SK-N-SH (cell line): ENCODE measurements at regions not wholly inside any gene's neighbourhood (a gene's known extent, or its start where the extent isn't known, plus 50 kb on each side); places are given as distances from the start of the nearest gene placed in this dataset.

Experiments used
- CTCF ChIA-PET: fragments of 300-600, 350-600 bp; formaldehyde crosslinking; extraction: SDS; loops from one replicate; lab custom pipeline; 2021; lab: Yijun Ruan, JAX
- POLR2A ChIA-PET: fragments of 350-600 bp; sonication (Branson Sonifier 250); formaldehyde crosslinking; extraction: SDS; loops from one replicate; lab custom pipeline; 2020; ENCODE audit warnings: antibody characterized with exemption, inconsistent platforms; lab: Yijun Ruan, JAX
- DNase-seq: peaks from one replicate; pipeline ENCODE4 v3.0.0; 2012
- H2AFZ ChIP-seq: fragments of 200-600 bp; sonication (generic); 2 replicates; pipeline ENCODE4 v1.8.1; 2016; ENCODE audit warnings: antibody characterized with exemption, mild to moderate bottlenecking, low read depth
- H3F3A ChIP-seq: fragments of 200-600 bp; sonication (generic); replicated peaks from 2 replicates; pipeline ENCODE3; 2016; ENCODE audit warnings: antibody characterized with exemption, mild to moderate bottlenecking; ENCODE audit not compliant: insufficient read depth
- H3K27ac ChIP-seq, 2 experiments: fragments of 200-500 bp in 1 of 2; fragments of 200-600 bp in 1 of 2; sonication (Bioruptor generic) in 1 of 2; sonication (generic), shearing (Covaris generic) in 1 of 2; 2 replicates each; pipeline versions ENCODE4 v1.5.1 to v1.6.1; 2014 to 2016; ENCODE audit warnings: low read depth in 2 of 2, inconsistent platforms in 1 of 2, low read length in 1 of 2, mild to moderate bottlenecking in 1 of 2, mixed read lengths in 1 of 2
- H3K27me3 ChIP-seq: fragments of 200-600 bp; sonication (generic), shearing (Covaris generic); 2 replicates; pipeline ENCODE4 v1.6.1; 2016; ENCODE audit warnings: mixed run types; ENCODE audit not compliant: insufficient read depth
- H3K36me3 ChIP-seq, 2 experiments: fragments of 200-500 bp in 1 of 2; fragments of 200-600 bp in 1 of 2; sonication (Bioruptor generic) in 1 of 2; sonication (generic) in 1 of 2; replicated peaks in 1 of 2; 2 replicates each; pipeline versions ENCODE3 to v1.5.1; 2014 to 2016; ENCODE audit warnings: low read length in 1 of 2, mild to moderate bottlenecking in 1 of 2; ENCODE audit not compliant: insufficient read depth in 2 of 2, control insufficient read depth in 1 of 2
- H3K4me1 ChIP-seq, 2 experiments: fragments of 200-500 bp in 1 of 2; fragments of 200-600 bp in 1 of 2; sonication (Bioruptor generic) in 1 of 2; sonication (generic), shearing (Covaris generic) in 1 of 2; 2 replicates each; pipeline versions ENCODE4 v1.5.1 to v1.6.1; 2014 to 2016; ENCODE audit warnings: low read depth in 1 of 2, low read length in 1 of 2, mixed run types in 1 of 2; ENCODE audit not compliant: insufficient read depth in 2 of 2, control insufficient read depth in 1 of 2
- H3K4me2 ChIP-seq: fragments of 200-600 bp; sonication (generic), shearing (Covaris generic); 2 replicates; pipeline ENCODE4 v1.6.1; 2017; ENCODE audit warnings: mixed run types
- H3K4me3 ChIP-seq, 2 experiments: fragments of 200-500 bp in 1 of 2; fragments of 200-600 bp in 1 of 2; sonication (Bioruptor generic) in 1 of 2; sonication (generic), shearing (Covaris generic) in 1 of 2; 2 replicates each; pipeline versions ENCODE4 v1.5.1 to v1.8.1; 2014 to 2016; ENCODE audit warnings: low read depth in 2 of 2, inconsistent platforms in 1 of 2, low read length in 1 of 2, mild to moderate bottlenecking in 1 of 2, mixed read lengths in 1 of 2, moderate library complexity in 1 of 2
- H3K79me2 ChIP-seq: fragments of 200-600 bp; sonication (generic); 2 replicates; pipeline ENCODE4 v1.8.1; 2017; ENCODE audit warnings: mild to moderate bottlenecking; ENCODE audit not compliant: insufficient read depth
- H3K9ac ChIP-seq: fragments of 200-600 bp; sonication (generic); 2 replicates; pipeline ENCODE4 v1.6.1; 2017; ENCODE audit warnings: mixed run types
- H3K9me2 ChIP-seq: fragments of 200-600 bp; sonication (generic); 2 replicates; pipeline ENCODE4 v1.6.1; 2017; ENCODE audit warnings: mixed run types
- H3K9me3 ChIP-seq: fragments of 200-600 bp; sonication (generic); 2 replicates; pipeline ENCODE4 v1.6.1; 2017; ENCODE audit warnings: mixed run types, mild to moderate bottlenecking, moderate library complexity
- H4K20me1 ChIP-seq: fragments of 200-600 bp; sonication (generic); 2 replicates; pipeline ENCODE4 v1.6.1; 2017; ENCODE audit warnings: mild to moderate bottlenecking, mixed run types; ENCODE audit not compliant: insufficient read depth
- CTCF ChIP-seq: fragments of 200-600 bp; sonication (generic); IDR thresholded peaks from 2 replicates; pipeline ENCODE4 v1.6.1; 2017; ENCODE audit warnings: antibody characterized with exemption, mild to moderate bottlenecking, moderate library complexity
- ELF1 ChIP-seq: IDR thresholded peaks from 2 replicates; pipeline ENCODE4 v1.4.0; 2012
- EZH2phosphoT487 ChIP-seq: fragments of 200-600 bp; sonication (generic); IDR thresholded peaks from 2 replicates; pipeline ENCODE4 v1.6.1; 2017; ENCODE audit warnings: low read depth, mixed run types, mild to moderate bottlenecking, antibody characterized with exemption, moderate library complexity, borderline replicate concordance
- FOSL2 ChIP-seq: IDR thresholded peaks from 2 replicates; pipeline ENCODE4 v1.4.0; 2012; ENCODE audit warnings: low read depth, mild to moderate bottlenecking, moderate library complexity, borderline replicate concordance
- MEF2A ChIP-seq: IDR thresholded peaks from 2 replicates; pipeline ENCODE4 v1.4.0; 2012; ENCODE audit warnings: low read depth, borderline replicate concordance
- MXI1 ChIP-seq: IDR thresholded peaks from 2 replicates; pipeline ENCODE4 v1.6.1; 2012; ENCODE audit warnings: mild to moderate bottlenecking, low read depth, low read length, improper control_type of control experiment
- NFIC ChIP-seq: IDR thresholded peaks from 2 replicates; pipeline ENCODE4 v1.4.0; 2012; ENCODE audit warnings: borderline replicate concordance
- POLR2AphosphoS5 ChIP-seq: IDR thresholded peaks from 2 replicates; pipeline ENCODE4 v1.6.1; 2012; ENCODE audit warnings: low read depth, low read length
- REST ChIP-seq: IDR thresholded peaks from 2 replicates; pipeline ENCODE4 v1.6.1; 2012; ENCODE audit warnings: mild to moderate bottlenecking, low read depth, low read length, moderate library complexity
- TAF1 ChIP-seq: IDR thresholded peaks from 2 replicates; pipeline ENCODE4 v1.6.1; 2012; ENCODE audit warnings: low read depth, mild to moderate bottlenecking, low read length, moderate library complexity, borderline replicate concordance
- TEAD4 ChIP-seq: IDR thresholded peaks from 2 replicates; pipeline ENCODE4 v1.4.0; 2012; ENCODE audit warnings: mild to moderate bottlenecking, borderline replicate concordance; ENCODE audit not compliant: insufficient read depth
- USF1 ChIP-seq: IDR thresholded peaks from 2 replicates; pipeline ENCODE4 v1.4.0; 2012; ENCODE audit warnings: low read depth, borderline replicate concordance
- WGBS: methylation state at CpG from one replicate; pipeline ENCODE4 v1.1.6; 2017; ENCODE audit warnings: low lambda C conversion rate; 5-methylcytosine and 5-hydroxymethylcytosine counted together

- WGBS, result 27% methylated on average over 8 of the region's 8 CpGs
These were observed 231.4 kb downstream of the TMEM114 start for GRCh38 chr16:8358937-8359336.

More at GRCh38 chr16:8358937-8359336, 231.4 kb downstream of the TMEM114 start:
- Histone ChIP-seq H3K9me3 (no peaks in the 10 kb centered on the region), H3K4me1 (no peaks in the 10 kb centered on the region; a peak in 1 of 4 replicates), H4K20me1 (no peaks in the 10 kb centered on the region), H2AFZ (no peak overlapping the region), H3K27ac (no peak overlapping the region), H3K9ac (no peak overlapping the region), H3K4me3 (no peak overlapping the region), H3K4me2 (no peak overlapping the region), H3K79me2 (no peaks in the 10 kb centered on the region), H3K9me2 (no peaks in the 10 kb centered on the region), H3F3A (no peaks in the 10 kb centered on the region), H3K36me3 (no peaks in the 10 kb centered on the region), H3K27me3 (no peaks in the 10 kb centered on the region)
- no peak for DNase-seq
- POLR2A ChIA-PET, result no interaction called here
- no peak for TF ChIP-seq USF1
- no peak for TF ChIP-seq POLR2AphosphoS5
- no peak for TF ChIP-seq NFIC
- no peak for TF ChIP-seq REST
- no peak for TF ChIP-seq TEAD4
- TF ChIP-seq EZH2phosphoT487, result no peak
- no peak for TF ChIP-seq ELF1
- no peak for TF ChIP-seq TAF1
- TF ChIP-seq MXI1, result no peak
- no peak for TF ChIP-seq MEF2A
- no peak for TF ChIP-seq CTCF
- no peak for TF ChIP-seq FOSL2
- CTCF ChIA-PET, result no interaction called here
